Progenitor cell of endocrine pancreas (in vitro differentiated cells): ENCODE measurements at regions not wholly inside any gene's neighbourhood (a gene's known extent, or its start where the extent isn't known, plus 50 kb on each side); places are given as distances from the start of the nearest gene placed in this dataset.

Experiments
- DNase-seq: peaks from one replicate; pipeline ENCODE4 v3.0.0; 2021; ENCODE audit warnings: low spot score; ENCODE audit not compliant: unreplicated experiment
- H3K27ac Mint-ChIP-seq: 2 replicates; pipeline ENCODE4 v1.8.0; 2021; ENCODE audit warnings: mild to moderate bottlenecking, moderate library complexity, mixed read lengths
- H3K27me3 Mint-ChIP-seq: 2 replicates; pipeline ENCODE4 v1.8.0; 2021; ENCODE audit warnings: mixed read lengths
- H3K36me3 Mint-ChIP-seq: 2 replicates; pipeline ENCODE4 v1.8.0; 2022; ENCODE audit warnings: mixed read lengths; ENCODE audit not compliant: insufficient read depth
- H3K4me1 Mint-ChIP-seq: 2 replicates; pipeline ENCODE4 v1.8.0; 2021; ENCODE audit warnings: low read depth, mixed read lengths
- H3K4me3 Mint-ChIP-seq: 2 replicates; pipeline ENCODE4 v1.8.0; 2021; ENCODE audit warnings: low read depth, mild to moderate bottlenecking, moderate library complexity, mixed read lengths
- H3K9me3 Mint-ChIP-seq: 2 replicates; pipeline ENCODE4 v1.8.0; 2021; ENCODE audit warnings: low read depth, mixed read lengths
- CTCF ChIP-seq: fragments of 200-600 bp; sonication (generic); IDR thresholded peaks from one replicate; pipeline ENCODE4 v1.5.0; 2021; ENCODE audit warnings: antibody characterized with exemption, mild to moderate bottlenecking; ENCODE audit not compliant: unreplicated experiment

- Mint-ChIP-seq H3K4me1 (peaks cover 12% of the 10 kb centered on the region), H3K9me3 (peaks cover 31% of the 10 kb centered on the region), H3K4me3 (no peak overlapping the region), H3K36me3 (peaks cover 2% of the 10 kb centered on the region), H3K27me3 (no peaks in the 10 kb centered on the region), H3K27ac (no peak overlapping the region)
- TF ChIP-seq CTCF: no peak
- no peak for DNase-seq
These were observed 586.2 kb upstream of the NECTIN3 start for GRCh38 chr3:110485389-110485788.

GRCh38 chr3:110487840-110488239 is 583.8 kb upstream of the NECTIN3 start:
- no peak for DNase-seq
- H3K27me3 Mint-ChIP-seq: no peaks in the 10 kb centered on the region
- peaks cover 28% of the 10 kb centered on the region for H3K9me3 Mint-ChIP-seq
- TF ChIP-seq CTCF: no peak
- no peak overlapping the region for H3K4me3 Mint-ChIP-seq
- no peak overlapping the region for H3K27ac Mint-ChIP-seq
- peaks cover 2% of the 10 kb centered on the region for H3K36me3 Mint-ChIP-seq
- peaks cover 12% of the 10 kb centered on the region for H3K4me1 Mint-ChIP-seq

GRCh38 chr3:110491413-110491812 is 580.2 kb upstream of the NECTIN3 start:
- H3K4me1 Mint-ChIP-seq: peaks cover 12% of the 10 kb centered on the region
- no peak for DNase-seq
- H3K4me3 Mint-ChIP-seq: no peak overlapping the region
- H3K9me3 Mint-ChIP-seq: peaks cover 15% of the 10 kb centered on the region
- no peaks in the 10 kb centered on the region for H3K27me3 Mint-ChIP-seq
- H3K27ac Mint-ChIP-seq: no peak overlapping the region
- no peak for TF ChIP-seq CTCF
- no peaks in the 10 kb centered on the region for H3K36me3 Mint-ChIP-seq

GRCh38 chr3:110492876-110493275 is 578.7 kb upstream of the NECTIN3 start:
- Mint-ChIP-seq H3K4me1 (peaks cover 12% of the 10 kb centered on the region), H3K9me3 (peaks cover 7% of the 10 kb centered on the region), H3K4me3 (no peak overlapping the region), H3K36me3 (no peaks in the 10 kb centered on the region), H3K27ac (no peak overlapping the region), H3K27me3 (no peaks in the 10 kb centered on the region)
- DNase-seq: no peak
- TF ChIP-seq CTCF: no peak

GRCh38 chr3:110493438-110494092 is 578.1 kb upstream of the NECTIN3 start:
- Mint-ChIP-seq H3K9me3 (peaks cover 4% of the 10 kb centered on the region), H3K27ac (no peak overlapping the region), H3K36me3 (no peaks in the 10 kb centered on the region), H3K27me3 (no peaks in the 10 kb centered on the region), H3K4me3 (no peak overlapping the region), H3K4me1 (peaks cover 12% of the 10 kb centered on the region)
- no peak for DNase-seq
- no peak for TF ChIP-seq CTCF
